GM13977 (cell line): ENCODE measurements at regions not wholly inside any gene's neighbourhood (a gene's known extent, or its start where the extent isn't known, plus 50 kb on each side); places are given as distances from the start of the nearest gene placed in this dataset.

ENCODE experiments used
- DNase-seq: peaks from one replicate; pipeline ENCODE4 v3.0.0; 2012; ENCODE audit warnings: low spot score
- in situ Hi-C: fragments of 300-500 bp; cut with MboI; formaldehyde crosslinking; loops from one replicate; pipeline ENCODE4 v1.12.0; 2022; ENCODE audit warnings: low sequenced_read_pairs, low pct_unique_long_range_greater_than_20kb, mixed read lengths, inconsistent platforms; ENCODE audit not compliant: unreplicated experiment
- TF ChIP-seq, protein P1 (sequence below): IDR thresholded peaks from 2 replicates; pipeline ENCODE4 v1.5.1; 2012; ENCODE audit warnings: mild to moderate bottlenecking, control low read depth; ENCODE audit not compliant: insufficient read depth; ENCODE audit errors: extremely low read depth, missing control alignments

DNA sequence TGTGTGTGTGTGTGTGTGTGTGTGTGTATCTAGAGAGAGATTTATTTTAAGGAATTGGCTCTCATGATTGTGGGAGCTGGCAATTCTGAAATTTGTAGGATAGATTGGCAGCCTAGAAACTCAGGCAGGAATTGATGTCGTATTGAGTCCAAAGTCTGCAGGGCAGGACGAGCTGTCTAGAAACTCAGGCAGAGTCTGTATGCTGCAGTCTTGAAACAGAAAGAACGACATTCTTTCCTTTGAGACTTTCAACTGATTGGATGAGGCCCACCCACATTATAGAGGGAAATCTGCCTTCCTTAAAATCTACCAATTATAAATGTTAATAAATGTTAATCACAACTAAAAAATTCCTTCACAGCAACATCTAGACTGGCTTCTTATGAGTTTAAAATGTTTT is 436.6 kb upstream of the FANCL start:
- no peak for DNase-seq
- TF ChIP-seq, protein P1, sequence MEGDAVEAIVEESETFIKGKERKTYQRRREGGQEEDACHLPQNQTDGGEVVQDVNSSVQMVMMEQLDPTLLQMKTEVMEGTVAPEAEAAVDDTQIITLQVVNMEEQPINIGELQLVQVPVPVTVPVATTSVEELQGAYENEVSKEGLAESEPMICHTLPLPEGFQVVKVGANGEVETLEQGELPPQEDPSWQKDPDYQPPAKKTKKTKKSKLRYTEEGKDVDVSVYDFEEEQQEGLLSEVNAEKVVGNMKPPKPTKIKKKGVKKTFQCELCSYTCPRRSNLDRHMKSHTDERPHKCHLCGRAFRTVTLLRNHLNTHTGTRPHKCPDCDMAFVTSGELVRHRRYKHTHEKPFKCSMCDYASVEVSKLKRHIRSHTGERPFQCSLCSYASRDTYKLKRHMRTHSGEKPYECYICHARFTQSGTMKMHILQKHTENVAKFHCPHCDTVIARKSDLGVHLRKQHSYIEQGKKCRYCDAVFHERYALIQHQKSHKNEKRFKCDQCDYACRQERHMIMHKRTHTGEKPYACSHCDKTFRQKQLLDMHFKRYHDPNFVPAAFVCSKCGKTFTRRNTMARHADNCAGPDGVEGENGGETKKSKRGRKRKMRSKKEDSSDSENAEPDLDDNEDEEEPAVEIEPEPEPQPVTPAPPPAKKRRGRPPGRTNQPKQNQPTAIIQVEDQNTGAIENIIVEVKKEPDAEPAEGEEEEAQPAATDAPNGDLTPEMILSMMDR, result no peak
- in situ Hi-C loops, result no loop called here

DNA sequence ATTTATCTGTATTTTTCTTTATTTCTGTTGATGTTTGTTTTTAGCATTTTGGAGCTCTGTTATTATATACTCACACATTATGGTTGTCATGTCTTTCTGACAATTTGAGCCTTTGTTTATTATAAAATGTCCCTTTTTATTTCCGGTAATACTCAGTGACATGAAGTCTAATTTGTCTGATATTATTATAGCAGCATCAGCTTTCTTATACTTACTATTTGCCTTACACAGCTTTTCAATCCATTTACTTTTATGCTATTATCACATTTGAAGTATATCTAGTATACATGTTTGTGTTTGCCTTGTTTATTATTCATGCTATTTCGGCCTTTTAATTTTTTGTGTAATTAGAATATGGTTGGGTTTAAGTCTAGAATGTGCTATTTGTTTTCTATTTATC is 430.6 kb upstream of the FANCL start:
- no peak for DNase-seq
- in situ Hi-C loops, result no loop called here
- TF ChIP-seq, protein P1, result no peak

DNA sequence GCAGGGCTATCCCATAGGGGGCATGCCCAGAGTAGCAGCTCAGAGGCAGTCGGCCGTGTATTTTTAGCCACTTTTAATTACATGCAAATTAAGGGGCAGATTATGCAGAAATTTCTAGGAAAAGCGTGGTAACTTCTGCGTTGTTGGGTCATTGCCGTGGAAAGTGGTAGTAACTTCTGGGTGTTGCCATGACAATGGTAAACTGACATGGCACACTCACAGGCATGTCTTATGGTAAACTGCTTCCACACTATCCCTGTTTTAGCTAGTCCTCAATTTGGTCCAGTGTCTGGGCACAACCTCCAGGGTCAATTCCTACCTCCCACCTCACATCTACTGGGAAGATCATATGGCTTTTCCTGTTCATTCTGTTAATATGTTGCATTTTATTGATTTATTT is 428.9 kb upstream of the FANCL start:
- in situ Hi-C loops, result no loop called here
- TF ChIP-seq, protein P1, result no peak
- DNase-seq, result no peak

DNA sequence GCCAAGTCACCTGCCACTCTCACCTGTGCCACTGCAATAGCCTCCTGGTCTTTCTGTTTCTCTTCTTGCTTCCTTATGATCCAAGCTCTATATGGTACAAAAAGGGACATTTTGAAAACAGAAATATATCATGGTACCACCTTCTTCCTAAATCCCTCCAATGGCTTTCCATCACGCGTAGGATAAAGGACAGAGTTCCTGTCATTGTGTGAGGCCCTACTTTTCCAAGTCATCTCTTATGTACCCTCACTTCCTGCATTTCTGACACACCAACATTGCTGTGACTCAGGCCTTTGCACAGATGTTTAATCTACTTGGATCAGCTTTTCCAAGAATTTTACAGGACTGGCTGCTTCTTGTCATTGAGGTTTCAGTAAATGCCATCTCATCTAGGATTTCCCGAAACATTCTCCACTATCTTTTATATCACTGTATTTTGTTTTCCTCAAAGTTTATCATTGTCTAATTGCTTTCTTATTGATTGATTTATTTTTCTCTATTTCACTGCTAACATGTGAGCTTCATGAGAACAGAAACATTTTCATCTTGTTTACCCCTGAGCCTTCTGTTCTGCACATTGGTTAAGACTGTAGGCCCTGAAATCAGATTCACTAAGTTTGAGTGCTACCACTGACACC is 426.1 kb upstream of the FANCL start:
- no peak for DNase-seq
- in situ Hi-C loops, result no loop called here
- TF ChIP-seq, protein P1, result no peak

DNA sequence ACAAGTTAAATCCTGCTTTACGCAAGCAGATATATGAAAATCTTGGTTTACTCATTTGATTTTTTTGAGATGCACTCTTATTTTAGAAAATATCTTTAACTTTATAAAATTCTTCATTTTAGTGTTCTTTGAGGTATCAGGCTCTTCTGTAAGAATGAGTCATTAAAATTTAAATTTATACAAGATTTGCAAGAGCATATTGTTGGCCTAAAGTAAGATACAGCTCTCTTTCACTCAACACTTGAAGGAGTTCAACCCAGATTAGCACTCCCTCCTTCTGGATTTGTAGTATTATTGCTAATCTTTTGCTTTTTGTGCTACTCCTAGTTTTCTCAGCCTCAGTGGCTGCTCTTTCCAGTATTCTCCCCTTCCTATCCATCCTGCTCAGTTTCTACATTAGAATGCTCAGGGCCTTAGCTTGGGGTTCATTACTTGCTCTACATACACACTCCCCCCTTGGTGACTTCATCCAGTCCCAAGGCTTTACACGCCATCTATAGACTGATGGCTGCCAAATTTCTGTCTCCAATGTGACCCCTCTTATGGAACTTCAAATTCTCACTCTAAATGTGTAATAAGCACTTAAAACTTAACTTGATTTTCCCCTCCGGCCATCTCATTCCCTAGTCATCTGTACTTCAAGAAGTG is 425.3 kb upstream of the FANCL start:
- TF ChIP-seq, protein P1, result no peak
- in situ Hi-C loops, result no loop called here
- DNase-seq, result no peak

DNA sequence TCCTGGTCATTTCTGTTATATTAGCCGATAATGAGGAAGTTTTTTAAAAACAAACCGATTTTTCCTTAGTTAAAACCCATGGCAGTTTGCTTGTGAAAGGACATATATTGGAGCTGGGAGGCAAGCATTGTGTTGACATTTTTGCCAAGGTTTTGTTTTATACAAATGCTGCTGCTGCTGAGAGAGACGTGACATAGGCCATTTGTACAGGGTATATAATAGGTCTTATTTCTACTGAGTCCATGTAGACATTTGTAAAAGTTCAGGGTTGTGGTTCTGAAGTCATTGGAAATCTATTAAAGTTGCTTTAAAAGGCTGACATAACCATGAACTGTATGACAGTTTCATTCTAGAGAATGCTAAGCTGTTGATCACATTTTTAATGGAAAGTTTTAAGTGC is 424.0 kb upstream of the FANCL start:
- TF ChIP-seq, protein P1, result no peak
- DNase-seq, result no peak
- in situ Hi-C loops, result no loop called here
